Fibroblast of skin of back (primary cell): ENCODE measurements at regions not wholly inside any gene's neighbourhood (a gene's known extent, or its start where the extent isn't known, plus 50 kb on each side); places are given as distances from the start of the nearest gene placed in this dataset.

Experiments used
- DNase-seq: peaks from one replicate; pipeline ENCODE4 v3.0.0-alpha.2; 2013

DNA sequence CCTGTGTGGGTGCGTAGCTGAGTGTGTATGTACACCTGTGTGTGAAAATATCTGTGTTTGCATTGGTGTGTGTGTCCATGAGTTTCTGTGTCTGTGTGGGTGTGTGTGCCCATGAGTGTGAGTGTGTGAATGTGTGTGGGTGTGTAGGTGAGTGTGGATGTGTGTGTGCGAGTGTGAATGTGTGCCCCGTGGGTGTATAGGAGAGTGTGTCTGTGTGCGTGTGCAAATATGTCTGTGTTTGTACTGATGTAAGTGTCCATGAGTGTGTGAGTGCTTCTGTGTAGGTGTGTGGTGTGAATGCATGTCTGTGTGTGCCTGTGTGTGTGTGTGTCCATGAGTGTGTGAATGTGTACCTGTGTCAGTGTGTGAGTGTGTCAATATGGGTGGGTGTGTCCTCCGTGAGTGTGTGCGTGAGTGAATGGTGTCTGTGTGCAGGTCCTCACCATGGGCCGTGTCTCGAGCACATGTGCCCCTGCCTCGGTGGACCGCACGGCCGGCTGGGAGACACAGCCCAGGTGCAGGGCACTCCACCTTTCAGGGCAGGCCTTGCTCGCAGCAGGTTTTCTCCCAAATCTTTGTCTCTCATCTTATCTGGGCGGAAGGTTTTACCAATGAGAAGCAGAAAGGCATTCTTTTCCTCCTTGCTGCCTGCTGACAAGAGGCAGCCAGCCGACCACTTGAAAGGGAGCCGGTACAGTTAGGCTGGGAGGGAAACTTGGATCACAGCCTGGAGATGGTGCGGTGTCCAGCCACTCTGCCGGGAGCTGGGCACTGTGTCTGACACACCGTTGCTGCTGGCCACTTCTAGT lies 107.1 kb upstream of the FAM20C start:
- no peak for DNase-seq

DNA sequence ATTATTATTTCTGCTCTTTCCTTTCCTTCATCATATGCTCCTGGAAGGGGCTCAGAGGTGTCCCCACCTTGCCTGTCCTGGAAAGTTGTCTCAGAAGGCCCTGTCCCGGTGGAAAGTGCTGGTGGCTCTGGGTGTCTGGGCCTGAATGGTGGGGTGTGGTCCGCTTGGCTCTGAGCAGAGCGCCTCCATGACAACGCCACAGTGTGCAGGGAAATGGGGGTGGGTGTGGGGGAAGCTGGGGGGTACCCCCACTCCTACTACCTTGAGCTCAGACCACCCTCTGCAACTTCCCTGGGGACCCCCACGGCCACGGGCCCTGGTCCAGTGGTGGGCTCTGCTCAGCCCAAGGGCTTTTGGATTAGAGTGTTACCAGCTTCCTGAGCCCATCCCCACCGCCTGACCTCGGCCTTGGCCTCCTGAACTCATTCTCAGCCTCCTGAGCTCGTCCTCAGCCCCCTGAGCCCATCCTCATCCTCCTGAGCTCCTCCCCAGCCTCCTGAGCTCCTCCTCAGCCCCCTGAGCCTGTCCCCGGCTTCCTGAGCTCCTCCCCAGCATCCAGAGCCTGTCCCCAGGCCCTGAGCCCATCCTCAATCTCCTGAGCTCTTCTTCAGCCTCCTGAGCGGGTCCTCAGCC lies 106.4 kb upstream of the FAM20C start:
- no peak for DNase-seq

DNA sequence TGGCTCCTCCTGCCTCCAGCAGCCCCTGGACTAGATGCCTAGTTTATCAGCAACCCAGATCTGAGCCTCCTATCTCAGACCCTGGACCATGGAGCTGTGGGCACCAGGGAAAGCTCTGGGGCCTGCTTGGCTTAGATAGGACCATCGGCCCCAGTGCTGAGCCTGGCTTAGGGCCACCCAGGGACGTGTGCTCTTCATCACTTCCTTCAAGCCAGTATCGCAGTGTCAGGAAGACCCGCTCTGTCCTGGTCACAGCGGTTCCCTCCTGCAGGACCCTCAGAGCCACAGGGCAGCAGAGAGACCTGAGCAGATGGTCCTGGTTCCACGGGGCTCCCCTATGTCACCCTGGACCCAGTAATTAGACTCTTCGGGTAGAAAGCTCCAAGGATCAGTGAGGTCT lies 105.7 kb upstream of the FAM20C start:
- DNase-seq: no peak

DNA sequence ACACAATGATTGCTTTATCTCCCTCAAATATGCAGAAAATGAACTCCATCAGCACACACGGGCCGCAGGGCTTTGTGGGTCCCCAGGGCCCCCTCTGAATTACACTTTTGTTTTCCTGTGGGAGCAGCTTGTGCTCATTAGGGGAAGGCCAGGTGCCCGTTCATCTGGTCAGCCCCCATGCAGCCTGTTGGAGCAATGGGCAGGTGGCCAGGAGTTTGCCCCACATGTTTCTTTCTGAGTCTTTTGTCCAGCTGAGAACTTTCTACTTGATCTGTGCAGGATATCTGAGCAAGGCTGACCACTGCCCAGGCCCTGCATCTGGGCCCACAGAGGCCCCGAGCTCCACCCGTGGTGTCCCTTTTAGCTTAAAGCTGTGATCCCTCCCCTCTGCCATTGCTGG lies 105.3 kb upstream of the FAM20C start:
- DNase-seq: no peak

DNA sequence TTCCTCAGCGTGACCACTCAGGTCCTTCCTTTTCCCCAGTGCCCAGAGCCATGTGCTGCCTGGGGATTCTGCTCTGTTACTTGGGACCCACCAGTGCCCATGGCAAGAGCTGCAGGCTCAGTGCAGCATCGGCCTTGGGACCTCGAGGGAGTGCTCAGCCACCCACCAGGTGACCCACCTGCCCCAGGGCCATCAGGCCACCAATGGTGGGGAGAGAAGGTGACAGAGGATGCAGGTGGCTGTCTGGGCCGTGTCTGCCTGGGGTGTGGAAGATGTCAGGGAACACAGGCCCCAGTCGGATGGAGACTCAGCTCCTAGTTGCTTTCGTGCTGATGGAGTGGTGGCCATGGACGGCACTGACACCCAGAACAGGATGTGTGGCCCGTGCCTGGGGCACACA lies 104.7 kb upstream of the FAM20C start:
- DNase-seq: no peak

DNA sequence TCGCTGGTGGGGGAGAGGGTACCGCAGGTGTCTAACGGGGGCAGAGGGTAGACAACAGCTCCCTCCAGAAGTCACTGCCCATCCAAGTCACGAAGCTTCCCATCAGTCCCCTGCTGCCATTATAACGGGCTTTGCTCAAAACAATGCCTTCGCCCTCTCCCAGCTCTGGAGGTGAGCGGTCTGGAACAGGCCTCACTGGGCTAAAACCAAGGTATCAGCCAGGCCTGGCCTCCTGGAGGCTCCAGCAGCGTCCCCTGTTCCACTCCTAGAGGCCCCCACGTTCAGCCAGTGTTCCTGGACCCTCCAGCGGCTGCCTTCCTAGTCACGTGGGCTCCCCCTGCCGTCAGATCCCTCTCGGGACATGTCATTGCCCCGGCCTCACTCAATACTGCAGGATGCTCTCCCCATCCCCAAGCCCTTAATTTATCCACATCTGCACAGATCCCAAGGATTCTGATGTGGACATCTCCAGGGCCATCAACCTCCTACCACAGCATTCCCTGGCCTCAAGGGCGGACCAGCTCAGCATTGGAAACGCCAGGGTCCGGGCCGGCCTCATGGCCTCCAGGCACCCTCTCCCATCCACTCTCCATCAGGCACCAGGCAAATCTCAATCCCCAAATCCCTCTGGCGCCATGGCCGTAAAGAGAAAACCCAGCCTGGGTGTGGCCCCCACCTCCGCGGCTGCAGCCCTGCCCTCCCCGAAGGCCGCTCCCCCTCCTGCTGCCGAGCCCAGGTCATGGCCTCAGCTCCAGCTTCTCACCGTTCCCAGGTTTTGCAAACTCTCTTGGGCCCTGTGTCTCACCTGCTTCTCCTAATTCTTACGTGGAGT lies 104.1 kb upstream of the FAM20C start:
- no peak for DNase-seq

DNA sequence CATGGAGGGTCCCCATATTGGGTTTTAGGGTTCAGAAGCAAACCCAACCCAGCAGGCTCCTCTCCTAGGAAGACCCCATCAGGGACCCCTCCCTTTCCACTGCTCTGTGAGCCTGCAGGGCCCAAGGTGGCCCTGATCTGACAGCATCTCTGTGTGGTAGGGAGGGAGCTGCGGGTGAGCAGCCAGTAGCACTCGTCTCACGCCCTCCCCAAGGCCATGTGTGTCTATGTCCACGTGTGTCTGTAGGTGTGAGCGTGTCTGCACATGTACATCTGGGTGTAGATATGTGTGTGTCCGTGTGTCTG lies 103.5 kb upstream of the FAM20C start:
- DNase-seq: no peak

DNA sequence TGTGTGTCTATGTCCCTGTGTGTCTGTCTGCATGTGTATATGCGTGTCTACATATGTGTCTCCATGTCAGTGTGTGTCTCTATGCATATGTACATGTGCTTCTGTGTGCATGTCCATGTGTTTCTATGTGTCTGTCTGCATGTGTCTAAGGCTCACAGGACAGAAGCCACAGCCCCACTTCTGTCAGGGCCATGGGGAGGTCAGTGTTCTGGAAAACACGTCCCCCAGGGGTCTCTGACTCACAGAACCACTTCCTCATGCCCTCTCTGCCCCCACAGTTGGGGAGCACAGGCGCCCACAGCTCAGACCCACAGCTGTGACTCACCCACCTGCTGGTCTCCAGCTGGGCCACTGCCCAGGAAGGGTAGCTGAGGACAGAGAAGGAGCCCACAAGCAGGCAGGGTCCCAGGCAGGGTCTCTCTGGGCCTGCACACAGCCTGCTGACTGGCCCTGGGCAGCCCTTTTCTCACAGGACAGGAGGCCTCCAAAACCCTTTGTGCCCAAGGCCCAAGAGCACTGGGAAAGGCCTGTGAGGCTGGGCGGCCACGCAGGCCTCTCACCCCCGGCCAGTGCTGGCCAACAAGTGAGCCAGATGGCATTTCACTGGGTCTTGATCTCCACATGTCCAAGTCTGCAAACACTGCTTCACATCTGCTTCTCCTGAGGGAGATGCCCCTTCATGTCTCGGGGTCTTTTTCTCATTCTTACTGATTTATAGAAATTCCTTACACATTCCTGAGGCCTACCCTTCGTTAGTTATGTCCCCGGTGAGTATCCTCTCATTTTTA lies 102.9 kb upstream of the FAM20C start:
- peak; percentile 96 for DNase-seq

DNA sequence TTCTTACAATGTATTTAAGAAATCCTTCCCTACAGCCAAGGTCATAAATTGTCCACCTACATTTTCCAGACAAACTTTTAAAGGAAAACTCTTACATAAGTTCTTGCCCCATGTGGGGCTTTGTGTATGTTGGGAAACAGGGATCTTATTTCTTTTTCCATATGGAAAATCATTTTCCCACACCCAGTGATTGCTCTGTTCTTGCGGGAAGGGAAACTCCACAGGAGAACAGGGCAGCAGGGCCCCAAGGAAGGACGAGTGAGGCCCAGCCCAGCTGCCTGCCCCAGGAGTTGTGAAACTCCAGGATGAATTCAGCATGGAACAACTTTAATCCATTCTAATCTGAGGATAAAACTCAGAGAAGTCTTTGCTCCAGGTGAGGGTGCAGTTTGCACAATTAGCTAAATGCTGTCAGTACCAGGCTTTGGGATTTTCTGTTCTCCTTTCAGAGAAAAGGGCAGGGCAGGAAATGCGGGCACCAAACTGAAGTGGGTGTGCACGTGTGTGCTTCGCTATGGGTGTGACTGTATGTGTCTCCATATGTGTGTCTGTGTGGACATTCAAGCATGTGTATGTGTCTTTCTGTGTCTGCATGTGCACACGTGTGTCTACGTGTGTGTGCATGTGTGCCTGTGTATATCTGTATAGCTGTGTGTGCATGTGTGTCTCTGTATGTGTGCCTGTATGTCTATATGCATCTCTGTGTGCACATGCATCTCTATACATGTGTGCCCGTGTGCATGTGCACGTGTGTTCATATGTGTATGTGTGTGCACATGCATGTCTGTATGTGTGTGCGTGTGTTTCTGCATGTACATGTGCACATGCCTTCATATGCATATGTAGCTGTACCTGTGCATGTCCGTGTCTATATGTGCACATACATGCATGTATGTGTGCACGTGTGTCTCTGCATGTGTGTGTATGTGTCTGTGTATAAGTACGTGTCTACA lies 102.0 kb upstream of the FAM20C start:
- DNase-seq: peak; percentile 40

DNA sequence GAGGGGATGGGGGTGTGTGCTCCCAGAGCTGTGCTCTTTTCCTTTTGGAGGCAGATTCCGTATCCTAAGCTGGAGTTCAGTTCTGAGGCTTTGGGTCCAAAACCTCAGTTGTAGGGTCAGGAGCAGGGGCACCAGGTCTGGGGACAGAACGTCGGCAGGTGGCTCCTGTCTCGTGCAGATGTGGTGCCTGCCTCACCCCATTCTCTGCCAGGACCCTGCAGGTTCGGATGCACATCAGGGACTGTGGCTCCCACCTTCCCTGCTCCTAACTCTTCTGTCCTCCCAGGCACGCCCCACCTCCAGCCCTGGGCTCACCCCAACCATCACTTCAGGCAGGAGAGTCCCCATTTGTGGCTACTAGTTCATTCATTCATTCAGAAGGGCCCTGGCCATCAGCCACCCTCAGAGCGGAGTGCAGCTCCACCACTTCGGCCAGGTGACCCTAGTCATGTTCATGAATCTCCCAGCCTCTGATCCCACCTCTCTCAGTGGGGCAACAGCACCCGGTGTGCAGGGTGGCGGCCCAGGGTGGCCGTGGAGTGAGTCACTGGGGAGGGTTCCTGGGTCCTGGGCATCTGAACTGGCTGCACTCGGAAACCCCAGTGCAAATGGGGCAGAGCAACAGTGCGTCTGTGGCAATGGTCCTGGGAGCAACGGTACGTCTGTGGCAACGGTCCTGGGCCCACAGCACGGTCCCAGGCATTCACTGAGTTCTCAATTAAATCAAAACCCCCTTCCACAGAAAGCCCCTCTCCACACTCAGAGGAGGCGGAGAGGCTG lies 100.8 kb upstream of the FAM20C start:
- DNase-seq: no peak

DNA sequence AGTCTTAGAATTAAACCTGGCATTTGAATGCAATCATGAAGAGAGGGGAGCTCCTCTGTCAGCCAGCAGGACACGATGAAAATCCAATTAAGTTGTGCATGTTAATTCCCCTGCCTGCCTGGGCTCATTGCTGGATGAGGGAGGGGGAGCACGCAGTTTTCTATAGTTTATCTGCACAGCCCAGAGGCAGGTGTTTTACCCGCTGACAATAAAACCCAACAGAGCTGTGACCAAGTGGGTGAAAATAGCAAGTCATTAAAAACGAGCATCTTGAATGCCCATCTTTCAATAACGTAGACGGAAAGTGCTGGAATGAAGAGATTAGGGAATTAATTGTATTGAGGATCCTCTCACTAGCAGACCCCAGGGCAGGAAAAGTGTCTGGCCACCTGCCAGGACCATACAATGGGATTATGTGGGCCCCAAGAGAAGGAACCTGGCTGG lies 100.1 kb upstream of the FAM20C start:
- DNase-seq: no peak

DNA sequence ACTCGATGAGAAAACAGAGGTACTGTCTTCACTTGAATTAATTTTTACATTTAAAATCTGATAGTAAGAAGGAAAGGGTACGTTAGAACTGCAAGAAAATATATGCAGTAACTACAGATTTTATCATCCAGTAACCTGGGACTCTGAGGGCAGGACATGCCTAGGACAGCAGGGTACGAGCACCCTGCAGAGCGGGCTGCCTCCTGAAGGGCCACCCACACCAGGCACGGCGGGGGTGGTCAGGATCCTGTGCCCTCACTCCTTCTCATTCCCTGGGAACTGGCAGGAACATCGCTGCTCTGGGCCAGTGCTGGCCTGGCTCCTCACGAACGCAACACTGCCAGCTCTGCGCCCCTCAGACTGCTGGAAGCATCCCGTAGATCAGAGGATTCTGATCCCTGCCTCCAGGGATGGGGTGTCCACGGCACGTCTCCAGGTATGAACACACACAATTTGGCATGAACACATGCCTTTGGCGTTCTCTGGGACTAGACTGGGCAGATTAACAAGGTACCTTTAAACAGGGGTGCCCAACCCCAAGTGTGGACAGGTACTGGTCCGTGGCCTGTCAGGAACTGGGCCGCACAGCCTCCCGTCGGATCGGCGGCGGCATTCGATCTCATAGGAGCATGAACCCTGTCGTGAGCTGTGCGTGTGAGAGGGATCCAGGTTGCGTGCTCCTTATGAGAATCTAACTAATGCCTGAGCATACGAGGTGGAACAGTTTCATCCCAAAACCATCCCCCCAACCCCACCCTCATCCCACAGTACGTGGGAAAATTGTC lies 99.3 kb upstream of the FAM20C start:
- DNase-seq: no peak

DNA sequence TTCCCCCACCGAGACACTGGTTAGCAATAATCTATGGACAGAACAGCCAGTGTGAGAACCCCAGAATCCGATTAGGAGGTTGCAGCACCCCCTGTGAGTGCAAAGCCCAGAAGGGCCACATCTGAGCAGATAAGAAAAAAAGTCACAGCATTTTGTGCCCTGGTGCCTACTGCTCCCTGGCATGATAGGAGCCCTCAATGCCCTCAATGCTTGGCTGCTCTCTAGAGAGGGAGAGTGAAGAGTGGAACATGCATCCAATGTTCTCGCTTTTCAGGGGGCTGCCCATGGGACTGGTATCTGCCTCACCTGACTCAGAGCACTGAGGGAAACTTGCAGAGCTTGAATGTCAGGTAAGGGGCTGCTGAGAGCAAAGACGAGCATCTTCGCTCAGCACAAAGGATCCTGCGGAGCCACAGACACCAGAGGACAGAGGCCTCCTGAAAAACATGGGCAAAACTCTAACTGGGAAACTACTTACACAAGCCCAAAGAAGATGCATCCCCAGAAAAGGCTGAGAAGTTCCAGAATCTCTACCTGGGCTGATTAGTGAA lies 98.0 kb upstream of the FAM20C start:
- no peak for DNase-seq

DNA sequence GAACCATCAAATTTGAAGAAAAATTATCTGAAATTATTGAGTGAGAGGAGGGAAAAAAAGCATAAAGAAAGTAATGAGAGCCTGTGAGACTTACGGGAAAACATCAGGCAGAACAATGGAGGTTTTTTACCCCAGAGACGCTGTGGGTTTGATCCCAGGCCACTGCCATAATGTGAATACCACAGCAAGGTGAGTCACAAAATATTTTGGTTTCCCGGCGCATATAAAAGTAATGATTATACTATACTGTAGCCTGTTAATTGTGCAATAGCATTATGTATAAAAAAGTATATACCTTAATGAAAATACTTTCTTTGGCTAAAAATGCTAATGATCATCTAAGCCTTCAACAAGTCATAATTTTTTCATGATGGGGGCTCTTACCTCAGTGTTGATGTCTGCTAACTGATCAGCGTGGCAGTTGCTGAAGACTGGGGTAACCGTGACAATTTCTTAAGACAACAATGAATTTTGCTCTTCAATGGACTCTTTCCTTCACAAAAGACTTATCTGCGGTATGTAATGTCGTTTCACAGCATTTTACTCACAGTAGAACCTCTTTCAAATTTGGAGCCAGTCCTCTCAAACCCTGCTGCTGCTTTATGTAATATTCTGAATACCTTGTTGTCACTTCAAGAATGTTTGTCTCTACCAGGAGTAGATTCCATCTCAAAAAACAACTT lies 97.0 kb upstream of the FAM20C start:
- peak; percentile 76 for DNase-seq

DNA sequence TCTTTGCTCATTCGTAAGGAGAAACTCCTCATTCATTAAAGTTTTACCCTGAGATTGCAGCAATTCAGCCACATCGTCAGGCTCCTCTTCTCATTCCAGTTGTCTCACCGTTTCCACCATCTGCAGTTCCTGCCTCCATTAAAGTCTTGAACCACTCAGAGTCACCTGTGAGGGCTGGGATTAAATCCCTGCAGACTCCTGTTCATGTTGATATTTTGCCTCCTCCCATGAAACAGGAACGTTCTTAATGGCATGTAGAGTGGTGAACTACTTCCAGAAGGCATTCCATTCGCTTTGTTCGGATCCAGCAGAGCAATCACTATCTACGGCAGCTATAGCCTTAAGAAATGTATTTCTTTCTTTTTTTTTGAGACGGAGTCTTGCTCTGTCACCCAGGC lies 96.5 kb upstream of the FAM20C start:
- peak; percentile 35 for DNase-seq

DNA sequence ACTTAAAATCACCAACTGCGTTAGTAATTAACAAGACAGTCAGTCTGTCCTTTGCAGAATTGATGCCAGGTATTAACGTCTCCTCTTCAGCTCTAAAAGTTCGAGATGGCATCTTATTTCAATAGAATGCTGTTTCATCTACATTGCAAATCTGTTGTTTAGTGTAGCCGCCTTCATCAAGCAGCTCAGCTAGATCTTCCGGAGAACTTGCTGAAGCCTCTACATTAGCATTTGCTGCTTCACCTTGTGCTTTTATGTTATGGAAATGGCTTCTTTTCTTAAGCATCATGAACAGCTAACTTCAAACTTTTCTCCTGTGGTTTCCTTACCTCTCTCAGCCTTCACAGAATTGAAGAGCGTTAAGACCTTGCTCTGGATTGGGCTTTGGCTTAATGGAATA lies 95.5 kb upstream of the FAM20C start:
- DNase-seq: no peak

DNA sequence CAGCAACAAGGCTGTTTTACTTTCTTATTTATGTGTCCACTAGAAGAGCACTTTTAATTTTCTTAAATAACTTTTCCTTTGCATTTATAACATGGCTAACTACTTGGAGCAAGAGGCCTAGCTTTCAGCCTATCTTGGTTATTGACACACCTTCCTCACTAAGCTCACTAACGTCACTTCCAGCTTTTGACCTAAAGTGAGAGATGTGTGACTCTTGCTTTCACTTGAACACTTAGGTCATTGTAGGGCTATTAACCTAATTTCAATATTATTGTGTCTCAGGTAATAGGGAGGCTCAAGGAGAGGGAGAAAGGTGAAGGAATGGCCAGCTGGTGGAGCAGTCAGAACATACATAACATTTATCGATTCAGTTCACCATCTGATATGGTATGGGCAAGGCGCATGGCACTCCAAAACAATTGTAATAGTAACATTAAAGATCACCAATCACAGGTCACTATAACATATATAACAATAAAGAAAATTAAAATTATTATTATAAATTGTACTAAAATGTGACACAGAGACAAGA lies 95.0 kb upstream of the FAM20C start:
- DNase-seq: no peak

DNA sequence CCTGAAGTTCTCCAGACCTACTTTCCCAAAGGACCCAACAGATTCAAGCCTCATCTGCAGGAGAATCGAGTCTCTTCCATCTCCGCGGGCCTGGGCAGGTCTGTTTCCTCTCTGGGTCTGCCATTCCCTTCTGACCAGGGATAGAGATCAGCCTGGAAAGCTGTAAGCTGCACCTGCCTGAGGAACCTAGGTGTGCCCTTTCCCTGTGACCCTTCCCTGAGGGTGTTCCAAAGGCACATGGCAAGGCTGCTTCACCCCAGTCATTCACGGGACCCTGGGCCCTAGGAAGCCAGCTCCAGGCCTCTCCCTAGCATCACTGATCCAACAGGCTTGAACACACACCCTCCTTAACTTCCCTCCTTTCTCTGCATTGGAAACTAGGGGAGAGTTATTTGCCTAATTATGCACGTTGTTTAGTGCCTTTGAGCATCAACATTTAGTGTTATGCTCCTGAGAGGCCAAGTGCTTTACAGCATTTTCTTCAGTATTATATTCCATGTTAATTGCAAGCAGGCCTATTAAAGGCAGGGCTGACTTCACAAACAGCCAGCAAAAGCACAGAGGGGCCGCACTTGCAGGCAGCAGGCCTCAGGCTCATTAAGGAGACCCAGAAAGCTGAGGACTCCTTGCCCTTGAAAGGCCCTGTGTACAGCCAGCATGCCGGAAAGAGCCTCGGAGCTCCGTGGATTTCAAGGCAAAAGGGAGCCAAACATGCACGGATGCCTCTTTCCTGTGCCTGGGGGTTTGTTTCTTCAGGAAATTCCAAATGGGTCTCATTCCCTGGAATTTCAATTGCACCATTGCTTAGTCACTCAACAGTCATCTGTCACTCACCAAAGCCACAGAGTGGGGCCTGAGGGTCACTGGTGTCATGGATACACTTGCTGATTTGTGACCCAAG lies 91.0 kb upstream of the FAM20C start:
- DNase-seq: peak; percentile 93
